GM18870 (cell line): ENCODE measurements at regions not wholly inside any gene's neighbourhood (a gene's known extent, or its start where the extent isn't known, plus 50 kb on each side); places are given as distances from the start of the nearest gene placed in this dataset.
"Not testable (repeated sequence)": the region's sequence is repeated elsewhere in the genome, so short reads cannot be mapped to it uniquely, and the experiment has no call there.

Experiments
- ATAC-seq: cut with Tn5 transposase; IDR thresholded peaks from one replicate; pipeline ENCODE4 v1.9.1; 2021; ENCODE audit warnings: moderate library complexity; ENCODE audit not compliant: unreplicated experiment

DNA sequence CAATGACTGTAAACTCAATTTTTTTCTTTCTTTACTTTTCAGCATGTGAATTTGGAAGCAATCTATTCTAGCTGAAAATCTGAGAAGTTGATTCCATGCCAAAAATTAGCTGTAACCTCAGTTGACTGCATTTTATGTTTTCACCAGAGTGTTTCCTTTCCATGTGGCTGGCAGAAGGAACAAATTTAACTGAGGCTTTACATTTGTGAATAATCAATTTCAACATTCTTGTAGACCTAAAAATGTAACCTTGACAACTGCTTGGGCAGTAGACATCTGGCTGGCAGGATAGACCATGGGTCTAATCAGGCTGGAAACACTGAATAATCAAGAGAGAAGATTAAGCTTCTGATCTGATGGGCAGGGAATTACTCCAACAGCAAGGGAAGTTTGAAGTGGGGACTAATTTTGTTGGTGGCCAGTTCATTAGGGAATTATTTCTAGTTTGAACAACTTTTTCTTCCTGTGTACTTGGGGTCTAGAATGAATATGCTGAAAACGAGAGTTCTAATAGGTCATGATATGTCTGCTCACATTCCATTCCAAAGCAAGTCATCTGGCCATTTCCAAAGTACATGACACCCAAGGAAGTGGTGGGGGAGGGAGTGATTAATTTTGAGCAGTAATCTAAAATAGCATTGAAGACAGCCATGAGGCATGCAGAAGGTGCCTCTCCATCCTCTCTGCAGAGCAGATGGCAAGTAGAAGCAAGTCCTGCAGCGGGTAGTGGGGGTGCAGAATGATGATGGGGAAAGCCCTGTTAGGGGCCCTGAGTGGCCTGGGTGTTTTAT is 68.2 kb downstream of the ATP23 start:
- no peak for ATAC-seq

DNA sequence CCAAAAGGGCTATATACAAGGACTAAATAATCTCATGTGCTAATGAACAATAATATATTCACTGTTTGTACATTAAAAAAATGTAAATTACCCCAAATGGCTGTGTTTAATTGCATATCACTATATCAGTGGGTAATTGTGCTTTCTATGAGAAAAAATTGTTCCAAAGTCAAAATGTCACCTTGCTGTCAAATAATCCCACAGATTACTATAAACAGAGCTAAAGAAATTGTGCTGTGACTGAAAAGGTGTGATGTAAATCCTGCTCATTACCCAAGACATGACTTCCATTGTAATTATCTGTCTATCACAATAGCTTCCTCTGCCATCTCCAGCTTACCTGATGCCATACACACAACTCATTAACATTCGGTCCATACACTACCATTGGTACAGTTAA is 70.3 kb downstream of the ATP23 start:
- no peak for ATAC-seq

DNA sequence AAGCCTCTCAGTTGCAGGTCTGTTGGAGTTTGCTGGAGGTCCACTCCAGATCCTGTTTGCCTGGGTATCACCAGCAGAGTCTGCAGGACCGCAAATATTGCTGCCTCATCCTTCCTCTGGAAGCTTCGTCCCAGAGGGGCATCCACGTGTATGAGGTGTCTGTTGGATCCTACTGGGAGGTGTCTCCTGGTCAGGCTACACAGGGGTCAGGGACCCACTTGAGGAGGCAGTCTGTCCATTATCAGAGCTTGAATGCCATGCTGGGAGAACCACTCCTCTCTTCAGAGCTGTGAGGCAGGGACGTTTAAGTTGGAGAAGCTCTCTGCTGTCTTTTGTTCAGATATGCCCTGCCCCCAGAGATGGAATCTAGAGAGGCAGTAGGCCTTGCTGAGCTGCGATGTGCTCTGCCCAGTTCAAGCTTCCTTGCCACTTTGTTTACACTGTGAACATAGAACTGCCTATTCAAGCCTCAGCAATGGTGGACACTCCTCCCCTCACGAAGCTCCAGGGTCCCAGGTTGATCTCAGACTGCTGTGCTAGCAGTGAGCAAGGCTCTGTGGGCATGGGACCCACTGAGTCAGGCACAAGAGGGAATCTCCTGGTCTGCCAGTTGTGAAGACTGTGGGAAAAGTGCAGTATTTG is 81.1 kb downstream of the ATP23 start:
- ATAC-seq = not testable (repeated sequence)

DNA sequence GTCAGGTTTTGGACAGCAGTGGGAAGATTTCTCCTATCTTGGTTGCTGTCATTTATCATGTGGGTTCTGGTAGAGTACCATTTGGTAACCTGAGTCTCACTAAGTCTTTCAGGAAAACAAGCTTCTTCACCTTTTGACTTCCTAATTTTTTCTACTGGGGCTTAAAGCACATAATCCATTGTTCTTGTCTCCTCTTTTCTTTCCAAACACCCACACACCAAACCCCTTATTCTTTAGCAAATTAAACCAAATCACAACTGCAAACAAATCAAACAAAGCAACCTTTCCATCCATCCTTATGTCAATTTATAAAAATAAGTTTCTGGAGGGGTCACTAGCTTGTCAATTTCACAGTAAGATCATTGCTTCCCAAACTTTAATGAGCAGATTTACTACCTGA is 84.1 kb downstream of the ATP23 start:
- no peak for ATAC-seq

- ATAC-seq = no peak
Measured at GRCh38 chr12:58026426-58026825, 85.1 kb downstream of the ATP23 start.

GRCh38 chr12:58026897-58027891 is 85.8 kb downstream of the ATP23 start:
- no peak for ATAC-seq

GRCh38 chr12:58028294-58028693 is 86.9 kb downstream of the ATP23 start:
- no peak for ATAC-seq

DNA sequence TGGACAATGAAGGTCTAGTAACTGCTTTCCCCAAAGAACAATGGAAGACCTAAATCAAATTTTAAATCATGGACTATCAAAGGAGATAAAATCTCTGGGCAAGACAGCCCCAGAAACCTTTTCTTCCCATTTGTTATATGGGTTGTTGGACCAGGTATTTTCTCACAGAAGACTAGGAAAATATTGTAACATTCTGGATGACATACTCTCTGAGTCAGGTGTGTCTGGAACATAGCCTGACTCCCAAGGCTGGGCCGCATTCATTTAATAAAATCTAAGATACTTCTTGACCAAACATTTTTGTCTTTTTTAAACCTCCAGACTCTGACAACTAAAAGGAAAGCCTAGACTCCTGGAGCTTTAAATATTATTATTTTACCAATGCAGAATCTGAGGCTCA is 87.9 kb downstream of the ATP23 start:
- no peak for ATAC-seq

DNA sequence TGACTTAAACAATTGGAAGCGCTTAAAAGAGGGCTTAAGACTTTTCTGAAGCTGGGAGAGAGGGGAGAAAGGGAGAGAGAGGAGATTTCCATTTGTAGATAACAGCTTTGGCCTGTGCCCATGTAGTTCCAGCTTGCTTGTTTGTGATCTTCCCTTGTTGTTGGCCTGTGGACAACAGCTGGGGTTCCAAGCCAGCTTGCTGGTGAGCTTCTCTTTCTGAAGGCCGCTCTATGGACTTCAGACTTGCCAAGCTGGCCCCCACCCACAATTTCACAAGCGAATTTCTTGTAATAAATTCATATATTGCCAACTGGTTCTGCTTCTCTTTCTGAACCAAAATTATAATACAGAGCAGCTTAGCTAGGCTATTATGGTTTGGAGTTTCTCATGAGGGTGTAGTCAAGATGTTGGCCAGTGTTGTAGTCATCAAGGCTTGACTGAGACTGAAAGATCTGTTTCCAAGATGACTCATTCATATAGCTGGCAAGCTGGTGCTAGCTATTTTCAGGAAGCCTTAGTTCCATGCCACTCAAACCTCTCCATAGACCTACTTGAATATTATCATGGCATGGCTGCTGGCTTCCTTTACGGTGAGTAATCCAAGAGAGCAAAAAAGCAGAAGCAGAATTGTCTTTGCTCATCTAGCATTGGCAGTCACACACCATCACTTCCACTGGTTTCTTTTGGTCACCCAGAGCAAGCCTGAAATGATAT is 89.4 kb downstream of the ATP23 start:
- ATAC-seq = no peak

DNA sequence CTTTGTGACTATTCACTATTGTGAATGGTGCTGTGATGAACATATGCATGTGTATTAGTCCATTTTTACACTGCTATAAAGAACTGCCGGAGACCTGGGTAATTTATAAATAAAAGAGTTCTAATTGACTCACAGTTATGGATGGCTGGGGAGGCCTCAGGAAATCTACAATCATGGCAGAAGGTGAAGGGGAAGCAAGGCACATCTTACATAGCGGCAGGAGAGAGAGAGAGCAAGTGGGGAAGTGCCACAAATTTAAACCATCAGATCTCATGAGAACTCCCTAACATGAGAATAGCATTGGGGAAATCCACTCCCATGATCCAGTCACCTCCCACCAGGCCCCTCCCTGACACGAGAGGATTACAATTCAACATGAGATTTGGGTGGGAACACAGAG is 90.8 kb downstream of the ATP23 start:
- ATAC-seq = no peak

GRCh38 chr12:58033831-58034230 is 92.5 kb downstream of the ATP23 start:
- no peak for ATAC-seq

DNA sequence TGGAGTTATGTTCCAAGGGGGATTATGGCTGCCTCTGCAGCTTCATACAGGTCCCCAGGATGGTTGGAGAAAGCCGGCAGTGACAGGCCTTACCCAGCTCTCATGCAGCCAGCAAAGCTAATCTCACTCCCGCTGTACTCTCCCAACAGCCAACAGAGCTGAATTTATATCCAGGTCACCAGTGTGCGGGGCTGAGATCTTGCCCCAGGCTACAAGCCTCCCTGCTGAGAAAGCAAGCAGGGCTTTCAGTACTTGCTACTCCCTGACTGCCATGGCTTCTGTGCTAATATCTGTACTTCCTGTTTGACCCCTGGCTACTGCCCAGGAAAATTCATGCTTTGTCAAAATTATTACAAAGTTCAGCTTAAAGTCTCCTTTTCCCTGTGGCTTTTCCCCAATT is 92.9 kb downstream of the ATP23 start:
- ATAC-seq = no peak

- no peak for ATAC-seq
Measured at GRCh38 chr12:58034712-58035111, 93.3 kb downstream of the ATP23 start.

DNA sequence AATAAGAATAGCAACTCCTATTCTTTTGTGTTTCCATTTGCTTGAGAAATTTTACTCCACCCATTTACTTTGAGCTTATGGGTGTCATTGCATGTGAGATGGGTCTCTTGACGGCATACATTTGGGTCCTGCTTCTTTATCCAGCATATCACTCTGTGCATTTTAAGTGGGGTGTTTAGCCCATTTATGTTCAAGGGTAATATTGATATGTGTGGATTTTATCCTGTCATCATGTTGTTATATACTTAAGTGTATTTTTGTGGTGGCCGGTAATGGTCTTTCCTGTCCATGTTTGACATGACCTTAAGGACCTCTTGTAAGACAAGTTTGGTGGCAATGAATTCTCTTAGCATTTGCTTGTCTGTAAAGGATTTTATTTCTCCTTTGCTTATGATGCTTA is 100.1 kb downstream of the ATP23 start:
- no peak for ATAC-seq

DNA sequence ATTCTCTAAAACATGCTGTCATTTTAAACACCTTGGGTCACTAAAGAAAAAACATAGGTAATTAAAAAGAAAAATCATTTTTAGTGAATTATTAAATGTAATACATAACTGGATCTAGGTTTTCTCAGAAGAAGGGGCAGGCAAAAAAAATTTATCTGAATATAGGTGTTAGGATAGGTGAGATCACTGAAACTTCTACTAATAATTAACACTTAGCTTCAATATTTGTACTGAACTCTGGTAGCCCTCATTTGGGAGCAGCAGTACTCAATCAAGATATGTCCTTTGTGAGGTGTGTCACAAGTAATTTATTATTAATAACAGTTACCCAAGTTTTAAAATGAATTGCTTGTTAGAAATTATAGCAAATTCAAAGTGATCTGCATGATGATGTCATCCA is 103.6 kb downstream of the ATP23 start:
- no peak for ATAC-seq

- no peak for ATAC-seq
Measured at GRCh38 chr12:58046271-58046670, 104.9 kb downstream of the ATP23 start.

DNA sequence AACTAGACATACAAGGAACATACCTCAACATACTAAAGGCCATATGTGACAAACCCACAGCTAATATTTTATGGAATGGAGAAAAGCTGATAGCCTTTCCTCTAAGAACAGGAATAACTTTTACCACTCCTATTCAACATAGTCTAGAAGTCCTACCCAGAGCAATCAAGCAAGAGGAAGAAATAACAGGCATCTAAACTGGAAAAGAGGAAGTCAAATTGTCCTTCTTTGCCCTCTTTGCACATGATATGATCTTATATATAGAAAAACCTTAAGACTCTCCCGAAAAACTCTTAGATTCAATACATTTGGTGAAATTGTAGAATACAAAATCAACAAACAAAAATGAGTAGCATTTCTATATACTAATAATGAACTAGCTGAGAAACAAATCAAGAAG is 110.0 kb downstream of the ATP23 start:
- no peak for ATAC-seq

GRCh38 chr12:58064666-58065065 is 123.3 kb downstream of the ATP23 start:
- ATAC-seq = no peak

DNA sequence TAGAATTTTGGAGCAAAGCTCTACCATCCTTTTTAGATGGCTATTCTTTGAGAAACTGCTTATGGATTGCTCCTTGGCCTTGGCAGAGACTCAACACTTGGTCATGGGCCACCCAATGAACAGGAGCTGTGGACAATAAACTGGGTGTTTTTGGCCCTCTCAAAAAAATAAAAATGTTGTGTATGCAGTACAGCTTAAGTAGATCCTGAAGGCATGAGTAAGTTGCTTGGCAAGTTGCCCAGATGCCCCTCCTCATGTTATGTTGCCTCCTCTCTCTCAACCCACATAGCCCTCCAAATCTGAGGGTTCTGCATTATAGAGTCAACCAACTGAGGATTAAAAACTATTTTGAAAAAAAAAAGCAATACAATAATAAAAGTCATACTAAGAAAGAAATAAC is 124.9 kb downstream of the ATP23 start:
- no peak for ATAC-seq

DNA sequence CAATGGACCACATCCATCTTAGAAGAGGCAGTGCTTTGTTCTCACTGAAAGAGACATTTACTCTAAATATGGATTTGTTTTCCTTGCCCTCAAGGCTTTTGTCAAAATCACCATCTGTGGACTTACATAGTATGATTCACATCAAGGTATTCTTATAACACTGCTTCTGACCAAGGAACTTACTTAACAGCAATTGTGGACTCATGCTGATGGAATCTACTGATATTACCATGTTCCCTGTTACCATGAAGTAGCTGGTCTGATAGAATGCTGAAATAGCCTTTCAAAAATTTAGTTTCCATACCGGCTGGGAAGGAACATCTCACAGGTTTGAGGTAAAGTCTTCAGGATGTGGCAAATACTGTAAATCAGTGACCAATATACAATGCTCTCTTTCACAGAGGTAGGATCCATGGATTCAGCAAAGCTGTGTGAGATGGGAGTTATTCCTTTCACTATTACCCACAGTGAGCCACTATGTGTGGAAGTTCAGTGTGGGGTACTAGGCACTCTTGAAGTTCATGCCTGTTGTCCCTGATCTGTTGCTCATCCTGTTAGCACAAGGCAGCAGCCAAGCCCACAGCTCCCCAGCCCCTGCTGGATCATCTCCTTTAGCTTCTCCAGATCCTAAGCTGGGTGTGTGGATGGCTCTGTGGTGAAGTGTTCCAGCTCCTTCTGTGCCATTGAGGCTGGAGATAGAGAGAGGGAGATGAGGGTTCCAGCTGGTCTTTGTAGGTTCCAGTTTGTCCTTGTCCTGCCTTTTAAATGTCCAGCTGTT is 126.4 kb downstream of the ATP23 start:
- no peak for ATAC-seq
